LNCaP clone FGC (cell line): ENCODE measurements at regions not wholly inside any gene's neighbourhood (a gene's known extent, or its start where the extent isn't known, plus 50 kb on each side); places are given as distances from the start of the nearest gene placed in this dataset.

Source experiments
- DNase-seq: peaks from one replicate; pipeline ENCODE4 v3.0.0-alpha.2; 2011; ENCODE audit warnings: low read depth
- H3K4me3 ChIP-seq: 2 replicates; pipeline ENCODE4 v1.5.1; 2011; ENCODE audit warnings: mild to moderate bottlenecking, low read depth, low read length, control low read depth
- TF ChIP-seq, protein P1 (sequence below): IDR thresholded peaks from 2 replicates; pipeline ENCODE4 v1.5.1; 2012; ENCODE audit warnings: mild to moderate bottlenecking; ENCODE audit not compliant: control insufficient read depth, insufficient read depth; ENCODE audit errors: extremely low read depth

GRCh38 chr6:40056865-40057264 lies 122.6 kb upstream of the MOCS1 start:
- H3K4me3 ChIP-seq, result no peak overlapping the region
- TF ChIP-seq, protein P1, sequence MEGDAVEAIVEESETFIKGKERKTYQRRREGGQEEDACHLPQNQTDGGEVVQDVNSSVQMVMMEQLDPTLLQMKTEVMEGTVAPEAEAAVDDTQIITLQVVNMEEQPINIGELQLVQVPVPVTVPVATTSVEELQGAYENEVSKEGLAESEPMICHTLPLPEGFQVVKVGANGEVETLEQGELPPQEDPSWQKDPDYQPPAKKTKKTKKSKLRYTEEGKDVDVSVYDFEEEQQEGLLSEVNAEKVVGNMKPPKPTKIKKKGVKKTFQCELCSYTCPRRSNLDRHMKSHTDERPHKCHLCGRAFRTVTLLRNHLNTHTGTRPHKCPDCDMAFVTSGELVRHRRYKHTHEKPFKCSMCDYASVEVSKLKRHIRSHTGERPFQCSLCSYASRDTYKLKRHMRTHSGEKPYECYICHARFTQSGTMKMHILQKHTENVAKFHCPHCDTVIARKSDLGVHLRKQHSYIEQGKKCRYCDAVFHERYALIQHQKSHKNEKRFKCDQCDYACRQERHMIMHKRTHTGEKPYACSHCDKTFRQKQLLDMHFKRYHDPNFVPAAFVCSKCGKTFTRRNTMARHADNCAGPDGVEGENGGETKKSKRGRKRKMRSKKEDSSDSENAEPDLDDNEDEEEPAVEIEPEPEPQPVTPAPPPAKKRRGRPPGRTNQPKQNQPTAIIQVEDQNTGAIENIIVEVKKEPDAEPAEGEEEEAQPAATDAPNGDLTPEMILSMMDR, result no peak
- DNase-seq, result no peak

DNA sequence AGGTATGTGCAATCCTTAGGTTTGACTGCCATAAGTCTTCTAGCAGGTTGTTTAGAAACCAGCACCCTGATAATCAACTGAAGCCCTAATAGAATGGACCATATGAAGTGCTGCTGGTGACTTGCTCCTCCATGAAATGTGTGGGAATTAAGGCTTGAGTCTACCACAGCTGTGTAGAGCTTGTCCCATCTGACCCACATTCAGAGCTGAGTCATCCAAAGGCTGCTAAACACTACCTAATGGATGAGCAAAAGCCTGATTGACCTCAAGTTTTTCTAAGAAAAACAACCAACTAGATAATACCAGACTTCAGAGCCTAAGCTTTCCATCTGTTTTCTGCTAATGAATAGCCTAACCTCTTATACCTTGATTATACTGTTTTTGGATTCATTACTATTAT lies 120.3 kb upstream of the MOCS1 start:
- TF ChIP-seq, protein P1, result no peak
- DNase-seq, result no peak

DNA sequence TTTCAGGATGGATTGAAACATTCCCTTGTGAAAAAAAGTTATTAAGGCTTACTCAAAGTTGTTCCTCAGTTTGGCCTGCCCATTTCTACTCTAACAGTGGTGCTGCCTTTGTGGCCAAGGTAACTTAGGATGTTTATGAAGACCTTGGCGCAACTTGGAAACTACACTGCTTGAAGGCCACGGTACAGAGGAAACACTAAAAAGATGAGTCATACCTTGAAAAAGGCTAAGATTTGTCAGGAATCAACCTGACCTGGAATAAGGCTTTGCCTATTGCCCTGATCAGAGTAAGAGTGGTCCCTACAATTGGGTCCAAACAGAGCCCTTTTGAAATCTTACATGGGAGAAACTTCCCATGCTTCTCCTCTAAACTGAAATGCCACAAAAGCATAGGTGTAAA lies 119.9 kb upstream of the MOCS1 start:
- no peak overlapping the region for H3K4me3 ChIP-seq
- TF ChIP-seq, protein P1, result no peak
- DNase-seq, result no peak

More for the DNA sequence above, 120.3 kb upstream of the MOCS1 start:
- H3K4me3 ChIP-seq, result no peak overlapping the region

GRCh38 chr6:40049128-40049527 lies 114.9 kb upstream of the MOCS1 start:
- H3K4me3 ChIP-seq, result no peak overlapping the region
- no peak for DNase-seq
- TF ChIP-seq, protein P1, result no peak

GRCh38 chr6:40044196-40044595 lies 109.9 kb upstream of the MOCS1 start:
- DNase-seq, result no peak
- H3K4me3 ChIP-seq, result no peak overlapping the region
- TF ChIP-seq, protein P1, result no peak

DNA sequence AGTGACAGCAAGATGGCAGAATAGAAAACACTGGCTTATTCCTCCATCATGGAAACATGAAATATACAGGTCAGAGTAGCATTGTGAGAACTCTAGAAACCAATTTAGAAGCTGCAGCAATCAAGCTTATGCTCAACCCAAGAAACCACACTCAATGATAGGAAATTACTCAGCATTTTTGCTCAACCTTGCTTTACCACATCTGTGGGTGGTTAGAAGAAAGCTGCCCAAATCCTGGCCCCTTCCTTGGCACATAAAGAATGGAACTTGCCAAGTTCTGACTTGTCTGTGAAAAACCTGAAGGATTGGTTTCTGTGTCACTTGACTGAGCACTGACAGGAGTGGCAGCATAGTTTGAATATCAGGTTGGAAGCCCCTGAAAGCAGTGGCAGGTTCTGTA lies 108.0 kb upstream of the MOCS1 start:
- no peak for DNase-seq
- TF ChIP-seq, protein P1, result no peak
- H3K4me3 ChIP-seq, result no peak overlapping the region

DNA sequence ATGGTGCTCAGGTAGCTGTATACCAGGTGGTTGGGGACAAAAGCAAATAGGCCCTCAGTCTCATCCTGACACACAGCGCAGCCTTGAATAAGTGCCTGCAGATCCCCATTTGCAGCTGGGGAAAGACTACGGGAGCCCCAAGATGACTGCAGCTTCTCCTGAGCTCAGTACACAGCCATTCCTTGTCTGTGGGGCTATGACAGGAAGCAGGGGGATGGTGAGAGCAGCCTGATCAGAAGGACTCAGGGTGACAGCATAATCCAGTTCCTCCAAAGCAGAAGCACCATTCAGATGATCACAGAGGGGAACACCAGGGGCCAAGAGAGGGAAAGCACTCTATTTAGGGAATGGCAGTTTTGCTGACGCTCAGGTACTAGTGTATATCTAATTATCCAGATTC lies 104.8 kb upstream of the MOCS1 start:
- H3K4me3 ChIP-seq, result no peak overlapping the region
- TF ChIP-seq, protein P1, result no peak
- DNase-seq, result no peak
